Thyroid gland (tissue), 4 donors: ENCODE measurements at regions not wholly inside any gene's neighbourhood (a gene's known extent, or its start where the extent isn't known, plus 50 kb on each side); places are given as distances from the start of the nearest gene placed in this dataset.

Experiments
- CTCF ChIP-seq, 6 experiments: fragments of 200-600 bp in 3 of 6; fragments of 450-650 bp in 3 of 6; sonication (generic) in 3 of 6; IDR thresholded peaks; one replicate each; pipeline ENCODE4 v1.5.1; 2016 to 2019; ENCODE audit warnings: antibody characterized with exemption in 6 of 6, mild to moderate bottlenecking in 2 of 6, inconsistent platforms in 1 of 6, moderate library complexity in 1 of 6
- POLR2A ChIP-seq, 2 donors: fragments of 450-650 bp; IDR thresholded peaks; one replicate each; pipeline ENCODE4 v1.6.1; 2017; ENCODE audit warnings: antibody characterized with exemption in 2 of 2, mild to moderate bottlenecking in 2 of 2, moderate library complexity in 1 of 2

GRCh38 chr4:119765469-119765868 is 136.9 kb upstream of the PDE5A start:
- TF ChIP-seq CTCF (IDR thresholded peaks at IDR 0.05) (no peak), POLR2A (IDR thresholded peaks at IDR 0.05) (no peak)
